ENCODE measurements at regions not wholly inside any gene's neighbourhood (a gene's known extent, or its start where the extent isn't known, plus 50 kb on each side); places are given as distances from the start of the nearest gene placed in this dataset.
"Not testable (repeated sequence)": the region's sequence is repeated elsewhere in the genome, so short reads cannot be mapped to it uniquely, and the experiment has no call there.

DNA sequence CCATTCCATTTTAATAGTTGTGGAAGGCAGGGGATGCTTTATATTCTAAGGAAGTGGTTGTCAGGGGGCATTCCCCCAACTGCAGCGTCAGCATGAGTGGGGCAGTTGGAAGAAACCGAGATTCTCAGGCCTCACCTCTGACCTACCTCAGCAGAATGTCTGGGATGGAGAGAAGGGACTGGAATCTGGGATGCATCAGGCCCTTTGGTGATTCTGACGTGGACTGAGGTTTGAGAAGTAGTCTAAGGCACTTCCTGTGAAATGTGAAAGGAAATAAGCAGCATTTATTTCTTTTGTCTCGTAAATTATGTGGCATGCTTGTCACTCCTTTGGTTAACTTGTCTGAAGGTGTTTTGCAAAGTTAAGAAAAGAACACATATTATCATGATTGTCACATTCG, 540.7 kb upstream of the NETO1 start:
- DNase-seq: no peak

- no peak for DNase-seq
Measured at GRCh38 chr18:73407506-73407905, 539.7 kb upstream of the NETO1 start.

DNA sequence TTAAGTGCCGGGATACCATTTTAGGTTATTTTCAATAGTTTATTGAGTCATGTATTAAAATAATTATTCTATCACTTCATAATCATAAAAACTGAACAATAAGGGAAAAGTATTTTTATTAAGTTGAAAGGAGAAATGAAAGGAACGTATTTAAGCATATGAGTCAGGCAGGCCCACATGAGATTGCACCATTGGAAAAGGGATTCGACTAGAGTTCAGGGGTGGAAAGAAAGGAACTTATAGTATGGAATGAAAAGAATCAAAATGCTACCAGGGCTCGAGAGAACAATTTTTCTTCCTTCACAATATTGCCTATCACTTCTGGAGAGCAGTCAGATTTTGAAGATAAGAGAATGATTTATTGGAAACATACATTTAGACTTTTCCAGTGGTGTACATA, 516.5 kb upstream of the NETO1 start:
- no peak for DNase-seq

DNA sequence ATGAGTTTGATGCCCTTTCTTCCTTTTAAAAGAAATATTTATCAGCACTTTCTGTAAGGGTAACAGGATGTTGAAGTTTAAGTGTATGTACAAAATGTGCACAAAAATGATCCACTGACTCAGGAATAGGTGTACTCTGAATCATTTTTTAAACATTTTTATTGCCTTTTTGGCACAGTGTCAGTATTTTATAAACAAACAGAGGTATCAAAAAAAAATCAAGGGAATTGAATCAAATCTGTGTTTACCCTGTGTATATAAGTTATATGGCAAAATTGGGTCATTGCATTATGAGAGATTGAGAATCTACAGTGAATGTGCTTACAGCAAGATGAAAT, 513.9 kb upstream of the NETO1 start:
- no peak for DNase-seq

DNA sequence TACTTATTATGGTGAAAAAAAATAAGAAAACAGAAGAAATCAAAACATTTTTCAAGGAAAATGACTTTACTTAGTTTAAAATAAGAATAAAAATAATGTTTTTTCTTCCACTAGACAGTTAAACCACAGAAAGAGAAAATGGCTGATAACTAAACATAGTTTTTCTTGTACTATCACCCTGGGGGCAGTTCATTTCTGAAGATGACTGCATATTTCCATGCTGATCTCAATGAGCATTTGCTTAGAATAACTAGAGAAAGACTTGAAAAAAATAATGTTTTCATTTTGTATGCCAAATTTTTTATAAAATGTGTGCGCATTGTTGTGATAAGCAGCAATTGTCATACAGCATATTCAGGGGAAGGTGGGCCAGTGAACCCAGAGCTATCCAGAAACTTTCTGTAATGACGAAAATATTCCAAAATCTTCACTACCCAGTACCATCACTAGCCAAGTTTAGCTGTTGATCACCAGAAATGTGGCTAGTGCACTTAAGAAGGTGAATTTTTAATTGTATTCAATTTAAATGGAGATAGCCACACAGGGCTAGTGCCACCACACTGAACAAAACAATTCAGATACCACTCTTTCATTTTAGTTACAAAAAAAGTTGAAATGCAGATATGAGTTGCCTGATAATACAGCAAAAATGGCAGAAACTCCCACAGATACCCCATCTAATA, 513.4 kb upstream of the NETO1 start:
- DNase-seq: no peak

- DNase-seq: no peak
Measured at GRCh38 chr18:73366713-73367112, 498.9 kb upstream of the NETO1 start.

DNA sequence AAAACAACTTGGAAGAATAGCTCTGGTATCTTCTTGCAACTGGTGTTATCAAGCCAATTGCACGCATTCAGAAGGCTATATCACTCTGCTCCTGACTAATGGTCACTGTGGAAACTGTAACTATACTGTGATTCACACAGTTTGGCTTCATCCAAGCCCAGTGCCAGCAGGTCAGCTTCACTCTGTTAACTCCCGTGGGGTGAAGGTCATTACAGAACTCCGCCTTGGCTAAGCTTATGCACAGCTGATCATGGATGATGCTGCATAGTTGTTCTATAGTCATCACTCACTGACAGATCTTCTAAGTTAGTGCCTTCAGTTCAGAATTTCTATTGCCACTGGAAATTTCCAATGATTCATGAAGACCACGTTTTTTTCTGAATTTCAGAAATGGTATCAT, 497.2 kb upstream of the NETO1 start:
- no peak for DNase-seq

GRCh38 chr18:73355121-73355520, 487.3 kb upstream of the NETO1 start:
- DNase-seq: no peak

GRCh38 chr18:73352546-73352945, 484.8 kb upstream of the NETO1 start:
- DNase-seq: no peak

- DNase-seq: no peak
Measured at GRCh38 chr18:73340135-73340977, 472.6 kb upstream of the NETO1 start.

DNA sequence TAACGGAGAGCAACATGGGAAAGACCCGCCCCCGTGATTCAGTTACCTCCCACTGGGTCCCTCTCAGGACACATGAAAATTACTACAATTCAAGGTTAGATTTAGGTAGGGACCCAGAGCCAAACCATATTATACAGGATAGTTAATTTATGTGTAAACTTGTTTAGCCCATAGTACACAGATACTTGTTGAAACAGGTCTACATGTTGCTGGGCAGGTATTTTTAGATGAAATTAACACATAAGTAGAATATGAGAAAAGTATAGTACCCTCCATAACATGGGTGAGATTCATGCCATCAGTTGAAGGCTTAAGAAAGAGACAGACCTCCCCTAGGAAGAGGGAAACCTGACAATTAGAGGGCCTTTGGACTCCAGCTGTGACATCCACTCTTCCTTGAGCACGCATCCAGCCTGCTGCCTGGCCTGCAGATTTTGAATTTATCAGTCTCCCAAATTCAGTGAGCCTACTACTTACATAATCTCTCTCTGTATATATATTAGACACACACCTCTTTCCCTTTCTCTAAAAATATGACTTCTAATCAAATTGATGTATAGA, 463.5 kb upstream of the NETO1 start:
- no peak for DNase-seq

- DNase-seq: not testable (repeated sequence)
Measured at GRCh38 chr18:73330106-73330505, 462.3 kb upstream of the NETO1 start.

GRCh38 chr18:73324187-73324831, 456.5 kb upstream of the NETO1 start:
- not testable (repeated sequence) for DNase-seq

GRCh38 chr18:73318739-73319479, 451.1 kb upstream of the NETO1 start:
- no peak for DNase-seq

DNA sequence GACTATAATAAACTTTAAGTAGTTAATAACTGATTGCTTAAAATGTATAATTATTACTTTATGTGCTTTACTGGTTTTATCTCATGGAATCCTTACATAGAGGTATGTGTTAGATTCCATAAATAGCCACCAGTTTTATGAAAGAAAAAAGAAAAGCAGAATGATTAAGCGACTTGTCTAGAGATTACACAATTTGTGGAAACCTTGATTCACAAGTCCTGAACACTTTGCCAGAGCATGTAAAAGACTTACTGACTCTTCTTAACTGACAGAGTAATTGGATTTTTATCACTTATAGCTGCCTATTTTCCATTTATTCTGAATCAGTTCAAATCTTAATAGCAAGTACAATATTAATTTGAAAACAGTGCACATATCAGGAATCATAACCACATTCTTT, 448.7 kb upstream of the NETO1 start:
- DNase-seq: no peak

GRCh38 chr18:73315381-73315780, 447.6 kb upstream of the NETO1 start:
- no peak for DNase-seq

GRCh38 chr18:73313476-73313875, 445.7 kb upstream of the NETO1 start:
- DNase-seq: no peak

DNA sequence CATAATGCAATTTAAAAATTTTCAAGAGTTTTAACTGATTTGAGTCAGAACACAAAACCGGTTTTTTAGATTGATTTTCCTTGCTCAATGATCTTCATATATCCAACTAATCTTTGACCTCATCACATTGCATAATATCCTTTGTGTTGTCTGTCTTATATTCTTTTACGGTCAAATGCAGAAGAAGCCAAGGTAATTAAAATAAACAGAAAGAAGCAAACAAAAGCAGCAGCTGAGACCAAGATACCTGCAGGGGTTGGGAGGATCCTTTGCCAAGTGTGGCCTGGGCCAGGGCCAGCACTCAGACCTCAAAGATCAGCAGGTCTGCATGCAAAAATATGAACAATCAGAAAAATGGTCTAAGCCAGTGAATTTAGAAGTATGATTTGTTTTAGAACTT, 428.9 kb upstream of the NETO1 start:
- no peak for DNase-seq

DNA sequence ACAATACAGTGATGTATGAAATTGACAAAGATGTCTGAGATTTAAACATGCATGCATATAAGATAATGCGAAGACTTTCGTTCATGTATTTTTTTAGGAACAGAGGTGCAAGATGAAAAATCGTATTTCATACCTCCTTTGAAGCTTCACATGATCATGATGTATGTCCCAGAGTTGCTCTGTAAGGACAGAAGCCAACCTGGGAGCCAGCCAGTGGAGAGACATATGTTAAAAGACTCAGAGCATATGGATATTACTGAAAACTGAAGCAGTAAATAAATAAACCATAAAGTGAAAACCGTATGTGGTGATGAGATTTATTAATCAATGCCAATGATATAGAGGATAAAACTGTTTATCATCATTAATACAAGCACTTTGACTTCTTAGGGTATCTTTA, 424.4 kb upstream of the NETO1 start:
- no peak for DNase-seq

DNA sequence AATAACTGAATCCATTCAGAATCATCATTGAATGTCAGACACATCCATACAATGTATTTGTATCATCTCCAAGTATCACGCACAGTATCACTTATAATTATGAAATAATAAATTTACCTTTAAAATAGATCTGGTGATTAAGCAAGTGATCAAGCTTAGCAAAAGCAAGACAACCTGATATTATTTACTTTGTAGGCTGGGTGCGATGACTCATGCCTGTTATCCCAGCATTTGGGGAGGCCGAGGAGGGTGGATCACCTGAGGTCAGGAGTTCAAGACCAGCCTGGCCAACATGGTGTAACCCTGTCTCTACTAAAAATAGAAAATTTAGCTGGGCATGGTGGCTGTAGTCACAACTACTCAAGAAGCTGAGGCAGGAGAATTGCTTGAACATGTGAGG, 421.0 kb upstream of the NETO1 start:
- DNase-seq: no peak

- DNase-seq: no peak
Measured at GRCh38 chr18:73286584-73286983, 418.8 kb upstream of the NETO1 start.

GRCh38 chr18:73283788-73284187, 416.0 kb upstream of the NETO1 start:
- DNase-seq: no peak

GRCh38 chr18:73283032-73283431, 415.2 kb upstream of the NETO1 start:
- no peak for DNase-seq

Data from inflammatory macrophage (primary cell).